HAP-1 (cell line): ENCODE measurements at regions not wholly inside any gene's neighbourhood (a gene's known extent, or its start where the extent isn't known, plus 50 kb on each side); places are given as distances from the start of the nearest gene placed in this dataset.
"Not testable (repeated sequence)": the region's sequence is repeated elsewhere in the genome, so short reads cannot be mapped to it uniquely, and the experiment has no call there.

Source experiments
- DNase-seq, 2 experiments: peaks; one replicate each; pipeline ENCODE4 v3.0.0-alpha.2; 2016 to 2020; ENCODE audit warnings: low spot score in 2 of 2
- H3K27me3 ChIP-seq: fragments of 250-450 bp; sonication (Bioruptor Pico); 2 replicates; pipeline ENCODE4 v1.5.1; 2020; ENCODE audit warnings: low read depth, mild to moderate bottlenecking, moderate library complexity
- H3K36me3 ChIP-seq: fragments of 250-450 bp; sonication (Bioruptor Pico); replicated peaks from 2 replicates; pipeline ENCODE4 v1.5.1; 2020; ENCODE audit warnings: mild to moderate bottlenecking
- H3K4me1 ChIP-seq: fragments of 250-450 bp; sonication (Bioruptor Pico); 2 replicates; pipeline ENCODE4 v1.5.1; 2020; ENCODE audit warnings: mild to moderate bottlenecking
- H3K4me3 ChIP-seq: fragments of 250-450 bp; sonication (Bioruptor Pico); 2 replicates; pipeline ENCODE4 v1.5.1; 2020; ENCODE audit warnings: mild to moderate bottlenecking, moderate library complexity
- H3K9me3 ChIP-seq: fragments of 250-450 bp; sonication (Bioruptor Pico); 2 replicates; pipeline ENCODE4 v1.5.1; 2020; ENCODE audit warnings: mild to moderate bottlenecking, moderate library complexity
- in situ Hi-C: fragments of 300-500 bp; cut with MboI; formaldehyde crosslinking; loops from 3 replicates; pipeline ENCODE4 v1.14.3; 2020; ENCODE audit warnings: low sequenced_read_pairs, inconsistent platforms, mixed read lengths

GRCh38 chr6:100322886-100323285, 141.8 kb downstream of the SIM1 start:
- Histone ChIP-seq H3K4me1 (no peaks in the 10 kb centered on the region; the same call in 1 of the 2 replicates), H3K36me3 (no peaks in the 10 kb centered on the region), H3K27me3 (no peaks in the 10 kb centered on the region), H3K9me3 (peaks cover 1% of the 10 kb centered on the region; the same call in 1 of the 2 replicates), H3K4me3 (no peak overlapping the region)
- DNase-seq = no peak
- in situ Hi-C loops = no loop called here

- no peak overlapping the region for H3K4me3 ChIP-seq
- no peaks in the 10 kb centered on the region for H3K36me3 ChIP-seq
- H3K27me3 ChIP-seq = no peaks in the 10 kb centered on the region
- in situ Hi-C loops = no loop called here
- peaks cover 3% of the 10 kb centered on the region; the same call in 1 of the 2 replicates for H3K9me3 ChIP-seq
- no peaks in the 10 kb centered on the region; the same call in 1 of the 2 replicates for H3K4me1 ChIP-seq
- no peak for DNase-seq
These were observed 144.0 kb downstream of the SIM1 start for GRCh38 chr6:100320686-100321085.

GRCh38 chr6:100317031-100317430, 147.7 kb downstream of the SIM1 start:
- in situ Hi-C loops = no loop called here
- H3K4me3 ChIP-seq = no peak overlapping the region
- H3K9me3 ChIP-seq = peaks cover 3% of the 10 kb centered on the region; the same call in 1 of the 2 replicates
- no peaks in the 10 kb centered on the region for H3K27me3 ChIP-seq
- no peak for DNase-seq
- no peaks in the 10 kb centered on the region for H3K4me1 ChIP-seq
- no peaks in the 10 kb centered on the region for H3K36me3 ChIP-seq

- Histone ChIP-seq H3K4me1 (no peaks in the 10 kb centered on the region), H3K27me3 (no peaks in the 10 kb centered on the region), H3K36me3 (no peaks in the 10 kb centered on the region), H3K9me3 (peaks cover 3% of the 10 kb centered on the region; the same call in 1 of the 2 replicates), H3K4me3 (no peak overlapping the region)
- in situ Hi-C loops = no loop called here
- no peak for DNase-seq
These were observed 150.5 kb downstream of the SIM1 start for GRCh38 chr6:100314186-100314585.

GRCh38 chr6:100311707-100312251, 152.9 kb downstream of the SIM1 start:
- in situ Hi-C loops = no loop called here
- DNase-seq = no peak
- Histone ChIP-seq H3K36me3 (no peaks in the 10 kb centered on the region), H3K4me3 (no peak overlapping the region), H3K27me3 (no peaks in the 10 kb centered on the region), H3K4me1 (no peaks in the 10 kb centered on the region), H3K9me3 (no peaks in the 10 kb centered on the region)

- Histone ChIP-seq H3K9me3 (no peaks in the 10 kb centered on the region), H3K27me3 (no peaks in the 10 kb centered on the region), H3K36me3 (no peaks in the 10 kb centered on the region), H3K4me1 (no peaks in the 10 kb centered on the region), H3K4me3 (no peak overlapping the region)
- no peak for DNase-seq
- in situ Hi-C loops = no loop called here
These were observed 155.5 kb downstream of the SIM1 start for GRCh38 chr6:100309174-100309573.

GRCh38 chr6:100307561-100307960, 157.2 kb downstream of the SIM1 start:
- no peak overlapping the region for H3K4me3 ChIP-seq
- in situ Hi-C loops = no loop called here
- DNase-seq = no peak

GRCh38 chr6:100305209-100305869, 159.4 kb downstream of the SIM1 start:
- H3K9me3 ChIP-seq = no peaks in the 10 kb centered on the region
- no peaks in the 10 kb centered on the region for H3K27me3 ChIP-seq
- H3K4me3 ChIP-seq = no peak overlapping the region
- in situ Hi-C loops = no loop called here
- no peaks in the 10 kb centered on the region for H3K36me3 ChIP-seq
- H3K4me1 ChIP-seq = no peaks in the 10 kb centered on the region
- no peak for DNase-seq

More at GRCh38 chr6:100307561-100307960, 157.2 kb downstream of the SIM1 start:
- Histone ChIP-seq H3K4me1 (no peaks in the 10 kb centered on the region), H3K9me3 (no peaks in the 10 kb centered on the region), H3K27me3 (no peaks in the 10 kb centered on the region), H3K36me3 (no peaks in the 10 kb centered on the region)

- Histone ChIP-seq H3K9me3 (no peaks in the 10 kb centered on the region), H3K4me3 (no peak overlapping the region), H3K4me1 (no peaks in the 10 kb centered on the region), H3K36me3 (no peaks in the 10 kb centered on the region), H3K27me3 (no peaks in the 10 kb centered on the region)
- in situ Hi-C loops = no loop called here
- no peak for DNase-seq
These were observed 160.1 kb downstream of the SIM1 start for GRCh38 chr6:100304575-100304974.

- Histone ChIP-seq H3K4me1 (no peaks in the 10 kb centered on the region), H3K4me3 (no peak overlapping the region), H3K36me3 (no peaks in the 10 kb centered on the region), H3K9me3 (no peaks in the 10 kb centered on the region), H3K27me3 (no peaks in the 10 kb centered on the region)
- in situ Hi-C loops = no loop called here
- DNase-seq = no peak
These were observed 163.0 kb downstream of the SIM1 start for GRCh38 chr6:100301731-100302130.

- in situ Hi-C loops = no loop called here
- H3K4me3 ChIP-seq = no peak overlapping the region
- H3K36me3 ChIP-seq = no peaks in the 10 kb centered on the region
- H3K9me3 ChIP-seq = no peaks in the 10 kb centered on the region
- no peak for DNase-seq
- no peaks in the 10 kb centered on the region for H3K27me3 ChIP-seq
- H3K4me1 ChIP-seq = no peaks in the 10 kb centered on the region
These were observed 164.4 kb downstream of the SIM1 start for GRCh38 chr6:100300221-100300736.

GRCh38 chr6:100296810-100297544, 167.7 kb downstream of the SIM1 start:
- H3K4me1 ChIP-seq = no peaks in the 10 kb centered on the region
- in situ Hi-C loops = no loop called here
- no peak overlapping the region for H3K4me3 ChIP-seq
- no peaks in the 10 kb centered on the region for H3K27me3 ChIP-seq
- no peak for DNase-seq
- no peaks in the 10 kb centered on the region for H3K36me3 ChIP-seq
- no peaks in the 10 kb centered on the region for H3K9me3 ChIP-seq

- H3K36me3 ChIP-seq, H3K9me3 ChIP-seq, H3K4me1 ChIP-seq, H3K27me3 ChIP-seq, DNase-seq, in situ Hi-C loops, H3K4me3 ChIP-seq: not testable (repeated sequence)
These were observed 169.5 kb downstream of the SIM1 start for GRCh38 chr6:100295172-100295571.

GRCh38 chr6:100289285-100289684, 175.4 kb downstream of the SIM1 start:
- Histone ChIP-seq H3K4me3 (no peak overlapping the region), H3K4me1 (no peaks in the 10 kb centered on the region), H3K27me3 (no peaks in the 10 kb centered on the region), H3K36me3 (no peaks in the 10 kb centered on the region), H3K9me3 (no peaks in the 10 kb centered on the region)
- in situ Hi-C loops = no loop called here
- no peak for DNase-seq
